ENCODE measurements at regions not wholly inside any gene's neighbourhood (a gene's known extent, or its start where the extent isn't known, plus 50 kb on each side); places are given as distances from the start of the nearest gene placed in this dataset.

DNA sequence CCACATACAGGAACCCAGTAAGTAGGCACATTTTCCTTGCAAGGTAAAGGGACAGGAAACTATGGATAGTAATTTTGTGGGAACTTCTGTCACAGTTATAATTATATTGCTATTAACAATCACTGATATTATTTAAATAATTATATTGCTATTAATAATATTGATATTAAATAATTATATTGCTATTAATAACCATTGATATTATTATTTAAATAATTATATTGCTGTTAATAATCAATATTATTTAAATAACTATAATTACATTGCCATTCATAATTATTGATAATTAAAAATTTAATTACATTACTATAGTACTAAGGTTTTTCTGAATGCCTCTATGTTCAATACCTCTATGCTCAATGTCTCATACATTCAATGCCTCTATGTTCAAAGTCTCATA lies 385.6 kb upstream of the SGCD start:
- no peak for DNase-seq (ENCODE audit: extremely low read depth, low read depth, low spot score)

GRCh38 chr5:155943516-155944407 lies 383.2 kb upstream of the SGCD start:
- no peak for DNase-seq (ENCODE audit: extremely low read depth, low read depth, low spot score)

- DNase-seq (ENCODE audit: extremely low read depth, low read depth, low spot score): no peak
Observed at GRCh38 chr5:155947394-155948062, 379.4 kb upstream of the SGCD start.

GRCh38 chr5:155948576-155948975 lies 378.4 kb upstream of the SGCD start:
- DNase-seq (ENCODE audit: extremely low read depth, low read depth, low spot score): no peak

- DNase-seq (ENCODE audit: extremely low read depth, low read depth, low spot score): no peak
Observed at GRCh38 chr5:155952486-155953089, 374.4 kb upstream of the SGCD start.

DNA sequence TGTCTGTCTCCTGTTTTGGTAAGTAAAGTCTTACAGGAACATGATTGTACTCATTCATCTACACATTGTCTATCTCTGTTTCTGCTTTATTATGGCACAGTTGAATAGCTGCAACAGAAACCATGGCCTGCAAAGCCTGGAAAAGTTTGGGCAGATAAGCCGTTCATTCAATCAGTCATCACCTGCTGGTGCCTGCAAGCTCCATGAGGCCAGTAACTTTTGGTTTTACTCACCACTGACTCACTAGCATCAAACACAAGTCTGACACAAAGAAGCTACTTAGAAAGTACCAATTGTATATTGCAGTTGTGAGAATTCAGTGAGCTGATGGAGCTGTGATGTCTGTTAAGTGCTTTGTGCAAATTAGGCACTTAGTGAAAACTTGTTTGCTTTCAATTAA lies 373.6 kb upstream of the SGCD start:
- DNase-seq (ENCODE audit: extremely low read depth, low read depth, low spot score): no peak

DNA sequence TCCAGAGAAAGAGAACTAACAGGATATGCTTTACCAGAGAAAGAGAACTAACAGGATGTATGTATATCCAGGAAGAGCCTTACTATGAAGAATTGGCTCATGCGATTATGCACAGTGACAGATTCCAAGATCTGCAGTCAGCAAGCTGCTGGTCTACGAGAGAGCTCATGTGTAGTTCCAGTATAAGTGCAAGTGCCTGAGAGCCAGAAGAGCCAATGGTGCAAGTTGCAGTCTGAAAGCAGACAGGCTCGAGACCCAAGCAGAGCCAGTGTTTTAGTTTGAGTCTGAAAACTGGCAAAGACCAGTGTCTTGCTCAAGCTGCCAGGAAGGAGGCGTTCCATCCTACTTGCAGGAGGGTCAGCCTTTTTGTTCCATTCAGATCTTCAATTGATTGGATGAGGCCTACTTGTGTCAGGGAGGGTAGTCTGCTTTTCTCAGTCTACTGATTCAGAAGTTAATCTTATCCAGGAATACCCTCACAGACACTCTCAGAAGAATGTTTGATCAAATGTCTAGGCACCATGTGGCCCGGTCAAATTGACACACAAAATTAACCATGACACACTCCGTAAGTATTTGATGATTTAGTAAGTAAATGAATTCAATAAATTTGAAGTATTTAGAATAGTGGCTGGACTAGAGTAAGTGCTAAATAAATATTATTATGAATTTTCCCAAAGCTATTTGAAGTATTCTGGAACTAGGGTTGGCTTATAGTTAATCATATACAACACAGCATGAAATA lies 372.1 kb upstream of the SGCD start:
- no peak for DNase-seq (ENCODE audit: extremely low read depth, low read depth, low spot score)

DNA sequence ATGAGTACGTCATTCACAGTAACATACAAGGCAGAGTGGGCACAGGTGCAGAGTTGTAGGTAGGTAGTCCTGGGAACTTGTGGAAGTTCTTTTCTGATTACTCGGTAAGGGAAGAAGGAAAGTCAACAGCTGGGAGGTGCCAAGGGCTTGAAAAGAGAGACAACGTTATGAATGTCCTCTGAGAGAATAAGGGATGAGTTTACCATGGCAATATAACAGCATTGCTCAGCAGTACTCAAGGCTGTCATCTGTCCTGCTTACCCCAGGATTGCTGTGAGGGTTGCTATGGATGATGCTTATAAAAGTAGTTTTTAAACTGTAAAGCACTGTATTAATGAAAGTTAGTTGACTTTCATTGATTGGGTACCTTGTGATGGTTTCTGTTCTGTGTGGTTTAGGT lies 369.1 kb upstream of the SGCD start:
- no peak for DNase-seq (ENCODE audit: extremely low read depth, low read depth, low spot score)

DNA sequence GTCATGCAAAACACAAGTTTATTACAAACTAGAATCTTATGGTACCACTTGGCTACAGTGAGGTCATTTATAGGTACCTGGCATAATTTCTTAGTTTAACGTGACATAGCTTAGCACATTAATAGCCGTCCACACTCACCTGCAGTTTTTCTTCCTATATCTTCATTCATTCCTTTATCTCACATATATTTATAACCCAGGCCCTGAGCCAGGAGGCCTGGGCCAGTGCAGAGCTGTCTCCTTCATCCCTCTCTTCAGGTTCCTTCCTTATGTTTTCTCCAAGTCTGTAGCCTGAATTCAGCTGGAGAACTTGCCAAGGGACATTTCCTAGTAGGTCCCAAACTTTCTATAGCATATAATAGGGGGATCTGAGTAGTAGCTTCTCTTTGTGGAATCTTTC lies 367.9 kb upstream of the SGCD start:
- no peak for DNase-seq (ENCODE audit: extremely low read depth, low read depth, low spot score)

DNA sequence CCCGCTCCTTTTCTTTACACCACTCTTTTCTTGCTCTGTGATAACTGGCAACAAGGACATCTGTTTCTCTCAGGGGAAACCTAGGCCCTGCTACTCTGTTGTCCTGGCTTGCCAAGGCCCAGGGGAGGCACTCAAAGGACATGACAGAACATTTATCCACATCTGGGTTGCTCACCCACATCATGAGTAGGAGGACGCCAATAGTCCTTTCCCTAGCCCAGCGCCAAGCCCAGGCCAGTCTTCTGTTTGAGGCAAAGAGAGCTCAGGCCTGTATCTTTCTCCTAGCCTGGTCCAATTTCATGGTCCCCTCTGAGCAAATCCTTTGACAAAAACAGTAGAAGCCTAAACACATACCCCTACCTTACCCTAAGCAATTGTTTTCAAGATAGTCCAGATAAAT lies 366.8 kb upstream of the SGCD start:
- no peak for DNase-seq (ENCODE audit: extremely low read depth, low read depth, low spot score)

DNA sequence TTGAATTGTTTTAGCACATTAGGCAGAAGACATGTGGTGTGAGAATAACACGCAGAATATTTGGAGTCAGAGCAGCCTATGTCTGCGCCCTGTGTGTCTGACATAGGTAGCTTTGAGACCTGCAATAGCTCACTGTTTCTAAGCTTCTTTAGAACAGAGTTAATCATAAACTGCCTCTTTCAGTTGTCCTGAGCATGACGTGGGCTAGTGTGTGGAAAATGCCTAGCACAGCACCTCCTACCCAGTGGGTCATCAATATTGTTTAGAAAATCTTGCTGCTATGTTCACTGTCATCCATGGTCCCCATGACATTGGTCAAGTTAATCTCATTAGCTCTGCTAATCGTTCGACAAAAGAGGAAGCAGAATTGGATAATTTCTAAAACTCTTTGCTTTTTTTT lies 357.4 kb upstream of the SGCD start:
- DNase-seq (ENCODE audit: extremely low read depth, low read depth, low spot score): no peak

- no peak for DNase-seq (ENCODE audit: extremely low read depth, low read depth, low spot score)
Observed at GRCh38 chr5:155974369-155974768, 352.6 kb upstream of the SGCD start.

DNA sequence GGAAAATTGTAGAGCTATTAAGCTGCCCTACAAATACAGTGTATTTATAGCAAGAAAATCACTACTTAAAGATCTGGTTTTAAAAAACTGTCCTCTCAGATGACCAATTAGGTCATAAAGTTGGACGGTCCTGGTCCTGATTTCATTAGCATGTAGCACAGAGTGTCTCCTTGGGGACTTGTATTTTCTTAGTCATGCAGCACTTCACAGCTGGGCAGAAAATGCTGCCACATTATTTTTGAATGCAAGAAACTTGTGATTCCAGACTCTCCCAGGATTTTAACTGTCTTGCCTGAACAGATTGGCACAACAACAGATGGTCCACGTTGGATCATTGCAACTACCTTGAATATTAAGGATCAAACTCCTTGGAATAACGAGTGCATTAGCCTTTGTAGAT lies 348.1 kb upstream of the SGCD start:
- DNase-seq (ENCODE audit: extremely low read depth, low read depth, low spot score): no peak

DNA sequence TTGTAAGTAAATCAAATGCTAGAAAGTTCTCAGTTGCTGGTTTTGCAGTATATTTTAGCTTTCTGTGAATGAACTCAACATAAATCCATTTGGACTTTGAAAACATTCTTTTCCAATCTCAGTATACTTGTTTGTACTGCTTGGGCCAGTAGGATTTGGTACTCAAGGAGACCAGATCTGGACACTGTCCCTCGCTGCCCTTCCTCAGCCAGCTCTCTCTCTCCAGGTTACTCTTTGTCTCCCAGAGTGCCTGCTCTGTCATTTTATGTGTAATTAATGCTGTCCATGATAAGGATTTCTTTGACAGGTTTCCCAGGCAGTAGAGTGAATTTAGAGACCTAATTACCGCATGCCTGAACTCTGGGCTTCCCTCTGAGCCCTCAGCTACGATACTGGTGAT lies 344.6 kb upstream of the SGCD start:
- no peak for DNase-seq (ENCODE audit: extremely low read depth, low read depth, low spot score)

- no peak for DNase-seq (ENCODE audit: extremely low read depth, low read depth, low spot score)
Observed at GRCh38 chr5:155983954-155984353, 343.0 kb upstream of the SGCD start.

GRCh38 chr5:155987265-155987810 lies 339.6 kb upstream of the SGCD start:
- DNase-seq (ENCODE audit: extremely low read depth, low read depth, low spot score): no peak

- DNase-seq (ENCODE audit: extremely low read depth, low read depth, low spot score): no peak
Observed at GRCh38 chr5:155989879-155990278, 337.1 kb upstream of the SGCD start.

GRCh38 chr5:155996123-155996522 lies 330.8 kb upstream of the SGCD start:
- no peak for DNase-seq (ENCODE audit: extremely low read depth, low read depth, low spot score)

DNA sequence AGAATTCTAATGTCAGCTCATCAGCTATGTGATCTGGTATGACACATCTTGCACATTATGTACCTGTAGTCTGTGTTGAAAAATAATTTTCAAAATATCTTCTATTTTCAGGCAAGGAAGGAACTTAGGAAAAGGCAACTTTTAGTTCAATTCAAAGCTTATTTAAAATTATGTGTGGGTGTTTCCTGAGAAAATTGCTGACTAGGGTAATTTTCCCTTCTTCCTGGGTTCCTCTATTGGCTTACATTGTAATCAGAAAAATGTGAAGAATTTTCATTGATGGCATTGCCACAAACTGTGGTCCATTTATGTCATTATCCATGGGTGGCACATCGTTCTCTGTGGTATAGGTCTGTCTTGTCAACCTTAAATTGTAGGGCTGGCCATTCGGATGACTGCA lies 328.7 kb upstream of the SGCD start:
- DNase-seq (ENCODE audit: extremely low read depth, low read depth, low spot score): no peak

- no peak for DNase-seq (ENCODE audit: extremely low read depth, low read depth, low spot score)
Observed at GRCh38 chr5:156000115-156000514, 326.8 kb upstream of the SGCD start.

GRCh38 chr5:156004754-156005153 lies 322.2 kb upstream of the SGCD start:
- DNase-seq (ENCODE audit: extremely low read depth, low read depth, low spot score): no peak

Measured in glomerular endothelial cell (primary cell).